NCI-H526 (cell line): ENCODE measurements at regions not wholly inside any gene's neighbourhood (a gene's known extent, or its start where the extent isn't known, plus 50 kb on each side); places are given as distances from the start of the nearest gene placed in this dataset.
A peak's percentile ranks its signal among the peaks of the same experiment; 100 is the strongest.

ENCODE experiments used
- DNase-seq, 2 experiments: peaks; one replicate each; lab custom pipeline; 2025; lab: John Stamatoyannopoulos, UW

GRCh38 chr2:217195658-217196446, 336.0 kb upstream of the TNP1 start:
- no peak for DNase-seq

- DNase-seq, result no peak
These were observed 335.2 kb upstream of the TNP1 start for GRCh38 chr2:217195016-217195415.

- no peak for DNase-seq
These were observed 333.8 kb upstream of the TNP1 start for GRCh38 chr2:217193431-217194340.

GRCh38 chr2:217192366-217192765, 332.5 kb upstream of the TNP1 start:
- DNase-seq, result no peak

GRCh38 chr2:217189747-217190146, 329.9 kb upstream of the TNP1 start:
- DNase-seq, result no peak

- DNase-seq, result no peak
These were observed 329.3 kb upstream of the TNP1 start for GRCh38 chr2:217189131-217189530.

GRCh38 chr2:217186668-217187159, 326.9 kb upstream of the TNP1 start:
- no peak for DNase-seq

GRCh38 chr2:217186152-217186551, 326.3 kb upstream of the TNP1 start:
- no peak for DNase-seq

- DNase-seq, result no peak
These were observed 325.6 kb upstream of the TNP1 start for GRCh38 chr2:217185265-217185995.

GRCh38 chr2:217184242-217184641, 324.4 kb upstream of the TNP1 start:
- no peak for DNase-seq

GRCh38 chr2:217183471-217183870, 323.6 kb upstream of the TNP1 start:
- no peak for DNase-seq

GRCh38 chr2:217182926-217183325, 323.1 kb upstream of the TNP1 start:
- DNase-seq, result no peak

GRCh38 chr2:217181512-217181911, 321.6 kb upstream of the TNP1 start:
- no peak for DNase-seq

- DNase-seq, result no peak
These were observed 320.0 kb upstream of the TNP1 start for GRCh38 chr2:217179854-217180253.

GRCh38 chr2:217178341-217178740, 318.5 kb upstream of the TNP1 start:
- no peak for DNase-seq

GRCh38 chr2:217177720-217178119, 317.9 kb upstream of the TNP1 start:
- DNase-seq, result no peak

- no peak for DNase-seq
These were observed 312.0 kb upstream of the TNP1 start for GRCh38 chr2:217171874-217172273.

- DNase-seq, result no peak
These were observed 308.6 kb upstream of the TNP1 start for GRCh38 chr2:217168496-217168895.

- DNase-seq, result no peak
These were observed 307.7 kb upstream of the TNP1 start for GRCh38 chr2:217167531-217167930.

- DNase-seq, result peak; percentile 3 to 43
These were observed 306.5 kb upstream of the TNP1 start for GRCh38 chr2:217166241-217166850.

GRCh38 chr2:217165547-217165946, 305.7 kb upstream of the TNP1 start:
- no peak for DNase-seq

- no peak for DNase-seq
These were observed 304.1 kb upstream of the TNP1 start for GRCh38 chr2:217163987-217164386.
